ENCODE measurements at regions not wholly inside any gene's neighbourhood (a gene's known extent, or its start where the extent isn't known, plus 50 kb on each side); places are given as distances from the start of the nearest gene placed in this dataset.

DNA sequence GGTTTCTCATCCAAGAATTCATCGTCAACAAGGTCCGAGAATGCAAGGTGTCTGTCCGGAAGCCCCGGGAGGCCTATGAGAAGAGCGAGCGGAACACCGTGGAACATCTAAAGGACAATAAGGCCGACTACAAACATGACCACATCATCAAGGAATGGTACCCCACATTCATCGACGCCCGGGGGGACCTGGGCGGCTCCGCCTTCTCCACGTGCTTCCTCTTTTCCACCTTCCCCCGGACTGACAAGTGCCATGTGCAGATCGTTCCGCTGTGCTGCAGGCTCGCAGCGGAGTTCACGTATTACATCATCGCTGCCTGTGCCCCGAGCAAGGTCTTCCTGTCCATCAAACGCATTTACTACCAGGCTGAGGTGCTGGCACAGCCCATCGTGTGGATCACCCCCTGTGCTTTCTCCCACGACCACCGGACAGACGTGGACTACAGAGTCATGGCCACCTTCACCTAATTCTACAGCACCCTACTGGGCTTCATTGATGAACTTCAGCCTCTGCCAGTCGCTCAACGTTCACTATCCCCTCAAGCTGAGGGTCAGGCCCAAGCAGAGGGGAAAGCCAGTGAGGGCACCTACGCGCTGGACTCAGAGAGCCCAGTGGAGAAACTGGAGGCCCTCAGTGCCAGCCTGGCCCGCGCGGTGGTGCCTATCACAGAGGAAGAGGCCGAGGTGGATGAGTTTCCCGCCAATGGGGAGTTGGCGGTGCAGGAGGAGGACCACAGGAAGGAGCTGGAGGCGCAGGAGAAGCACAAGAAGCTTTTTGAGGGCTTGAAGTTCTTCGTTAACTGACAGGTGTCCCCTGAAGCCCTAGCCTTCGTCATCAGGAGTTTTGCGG lies 125.9 kb upstream of the PABPC4L start:
- TF ChIP-seq BHLHE40 (IDR thresholded peaks at IDR 0.05; ENCODE audit: borderline replicate concordance): no peak
- TF ChIP-seq SUZ12 (IDR thresholded peaks at IDR 0.05): no peak
- TF ChIP-seq SP1 (IDR thresholded peaks at IDR 0.05): no peak
- no peak for TF ChIP-seq FOXM1 (IDR thresholded peaks at IDR 0.05; ENCODE audit: borderline replicate concordance)
- no peak for TF ChIP-seq ARNT (IDR thresholded peaks at IDR 0.05)
- no peak for TF ChIP-seq HDGF (IDR thresholded peaks at IDR 0.05; ENCODE audit: borderline replicate concordance)
- no peak for TF ChIP-seq L3MBTL2 (conservative IDR thresholded peaks at IDR 0.05)
- no peak for TF ChIP-seq ZNF384 (IDR thresholded peaks at IDR 0.05)
- no peak for TF ChIP-seq LEF1 (IDR thresholded peaks at IDR 0.05; ENCODE audit: borderline replicate concordance)
- no peak for TF ChIP-seq ELF4 (IDR thresholded peaks at IDR 0.05)
- TF ChIP-seq CTBP1 (IDR thresholded peaks at IDR 0.05; ENCODE audit: borderline replicate concordance): no peak
- no peak for TF ChIP-seq TARDBP (IDR thresholded peaks at IDR 0.05)
